Mucosa of descending colon (tissue), 3 donors: ENCODE measurements at regions not wholly inside any gene's neighbourhood (a gene's known extent, or its start where the extent isn't known, plus 50 kb on each side); places are given as distances from the start of the nearest gene placed in this dataset.

Source experiments
- ATAC-seq: fragments of 200-7000 bp; cut with Tn5 transposase; one replicate; pipeline ENCODE4 v1.9.1; 2020; ENCODE audit warnings: mild to moderate bottlenecking, moderate library complexity
- DNase-seq, 3 donors: peaks; one replicate each; pipeline ENCODE4 v3.0.0-alpha.2; 2020
- H3K36me3 ChIP-seq: fragments of 200-600 bp; one replicate; pipeline ENCODE4 v1.8.0; 2021; ENCODE audit warnings: low read depth, mild to moderate bottlenecking
- H3K4me1 ChIP-seq: fragments of 200-600 bp; one replicate; pipeline ENCODE4 v1.8.0; 2021; ENCODE audit warnings: low read depth, mild to moderate bottlenecking
- H3K4me3 ChIP-seq: fragments of 200-600 bp; one replicate; pipeline ENCODE4 v1.8.0; 2021; ENCODE audit warnings: mild to moderate bottlenecking
- H3K9me3 ChIP-seq: fragments of 200-600 bp; one replicate; pipeline ENCODE4 v1.8.0; 2021; ENCODE audit warnings: mild to moderate bottlenecking
- CTCF ChIP-seq: fragments of 200-600 bp; IDR thresholded peaks from one replicate; pipeline ENCODE4 v1.8.0; 2022; ENCODE audit warnings: antibody characterized with exemption, mild to moderate bottlenecking
- intact Hi-C, 2 donors: fragments of 100-400 bp; cut with DNase I in 1 of 2; cut with micrococcal nuclease in 1 of 2; formaldehyde crosslinking; loops; one replicate each; pipeline versions ENCODE4 v1.11.0 to v1.11.1; 2022; cut with DNase I, micrococcal nuclease
- donor health status: DM: no; HTN: no; CAD: no; lungs with moderate emphysema.
- donor health status: DM: no; HTN: no; CAD: no.
- donor health status: DM: no; HTN: yes; CAD: no.

- DNase-seq (no peak), ATAC-seq (no peak)
- Histone ChIP-seq H3K4me1 (no peaks in the 10 kb centered on the region), H3K4me3 (no peak overlapping the region), H3K9me3 (no peaks in the 10 kb centered on the region), H3K36me3 (no peaks in the 10 kb centered on the region)
- TF ChIP-seq CTCF, result no peak
- intact Hi-C loops, result no loop called here
Measured at GRCh38 chr12:111291357-111291756, 77.5 kb downstream of the PHETA1 start.

GRCh38 chr12:111288771-111289170 is 80.1 kb downstream of the PHETA1 start:
- intact Hi-C loops, result no loop called here
- Histone ChIP-seq H3K9me3 (no peaks in the 10 kb centered on the region), H3K4me3 (no peak overlapping the region), H3K4me1 (no peaks in the 10 kb centered on the region), H3K36me3 (no peaks in the 10 kb centered on the region)
- no peak for TF ChIP-seq CTCF
- DNase-seq (no peak), ATAC-seq (no peak)

GRCh38 chr12:111287125-111287900 is 81.6 kb downstream of the PHETA1 start:
- intact Hi-C loops, result no loop called here
- no peak for ATAC-seq
- TF ChIP-seq CTCF, result no peak
- no peak for DNase-seq
- no peaks in the 10 kb centered on the region for H3K36me3 ChIP-seq
- no peaks in the 10 kb centered on the region for H3K9me3 ChIP-seq
- H3K4me1 ChIP-seq, result no peaks in the 10 kb centered on the region
- H3K4me3 ChIP-seq, result no peak overlapping the region

GRCh38 chr12:111285200-111285599 is 83.7 kb downstream of the PHETA1 start:
- no peak for TF ChIP-seq CTCF
- Histone ChIP-seq H3K4me1 (no peaks in the 10 kb centered on the region), H3K4me3 (no peak overlapping the region), H3K9me3 (no peaks in the 10 kb centered on the region), H3K36me3 (no peaks in the 10 kb centered on the region)
- intact Hi-C loops, result no loop called here
- DNase-seq (no peak), ATAC-seq (no peak)

GRCh38 chr12:111284709-111285108 is 84.2 kb downstream of the PHETA1 start:
- no peaks in the 10 kb centered on the region for H3K36me3 ChIP-seq
- no peaks in the 10 kb centered on the region for H3K4me1 ChIP-seq
- TF ChIP-seq CTCF, result no peak
- DNase-seq (no peak), ATAC-seq (no peak)
- H3K9me3 ChIP-seq, result no peaks in the 10 kb centered on the region
- intact Hi-C loops, result no loop called here
- H3K4me3 ChIP-seq, result no peak overlapping the region

- Histone ChIP-seq H3K9me3 (no peaks in the 10 kb centered on the region), H3K4me1 (no peaks in the 10 kb centered on the region), H3K36me3 (no peaks in the 10 kb centered on the region), H3K4me3 (no peak overlapping the region)
- ATAC-seq, result no peak
- DNase-seq, result no peak
- TF ChIP-seq CTCF, result no peak
- intact Hi-C loops, result no loop called here
Measured at GRCh38 chr12:111283966-111284365, 84.9 kb downstream of the PHETA1 start.
